ENCODE measurements at regions not wholly inside any gene's neighbourhood (a gene's known extent, or its start where the extent isn't known, plus 50 kb on each side); places are given as distances from the start of the nearest gene placed in this dataset.

DNA sequence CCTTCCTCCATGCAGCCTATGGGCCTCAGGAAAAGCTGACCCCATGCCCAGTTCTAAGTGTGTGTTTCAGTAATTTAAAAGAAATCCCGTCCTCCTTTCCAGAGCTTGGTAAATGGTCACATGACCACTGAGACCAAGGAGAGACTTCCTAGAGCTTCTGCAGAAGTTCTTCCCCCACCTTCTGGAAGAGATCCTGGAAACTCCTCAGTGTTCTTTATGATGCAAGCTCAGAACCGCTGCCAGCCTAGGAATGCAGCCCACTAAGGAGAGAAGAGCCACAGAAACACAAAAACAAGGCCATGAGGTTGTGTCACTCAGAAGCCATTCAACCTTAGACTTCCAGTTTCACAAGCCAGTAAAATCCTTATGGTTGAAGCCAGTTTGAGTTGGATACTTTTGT, 348.4 kb downstream of the TPBG start:
- DNase-seq (ENCODE audit: extremely low spot score, insufficient read length, low read depth) = no peak
- FAIRE-seq = no peak

DNA sequence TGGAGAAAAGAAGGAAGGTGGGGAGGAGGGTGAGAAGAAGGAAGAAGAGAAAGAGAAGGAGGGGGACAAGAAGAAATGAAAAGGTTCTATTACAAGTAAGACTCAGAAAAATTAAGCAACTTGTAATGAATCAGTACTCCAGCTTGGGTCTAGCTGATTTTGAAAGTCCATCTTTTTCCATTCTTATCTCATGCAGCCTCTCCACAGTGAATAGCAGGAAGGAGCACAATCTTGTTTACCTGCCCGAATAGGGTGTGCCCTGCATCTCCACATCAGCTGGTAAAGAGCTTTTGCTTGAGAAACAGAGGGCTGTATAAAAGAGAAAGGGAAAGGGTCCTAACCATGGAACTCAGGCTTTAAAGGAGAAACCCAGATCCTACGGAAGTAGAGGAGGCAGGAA, 348.8 kb downstream of the TPBG start:
- no peak for FAIRE-seq
- no peak for DNase-seq (ENCODE audit: extremely low spot score, insufficient read length, low read depth)

DNA sequence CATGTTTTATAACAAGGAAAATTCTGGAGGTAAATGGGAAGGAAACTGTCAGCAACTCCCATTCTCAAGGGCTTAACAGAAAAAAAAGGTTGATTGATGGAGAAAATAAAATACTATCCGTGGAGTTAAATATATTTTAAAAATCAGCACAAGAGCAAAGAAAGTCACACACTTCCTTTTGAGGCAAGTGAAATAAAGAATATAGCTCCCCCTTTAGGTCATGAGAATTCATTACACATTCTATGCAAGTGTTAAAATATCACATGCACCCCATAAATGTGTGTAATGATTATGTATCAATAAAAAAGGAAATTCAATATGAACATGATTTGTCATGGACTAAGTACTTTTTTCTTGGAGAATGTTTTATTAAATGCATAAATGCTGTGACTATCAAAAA, 349.2 kb downstream of the TPBG start:
- FAIRE-seq = no peak
- peak; percentile 2 for DNase-seq (ENCODE audit: extremely low spot score, insufficient read length, low read depth)

DNA sequence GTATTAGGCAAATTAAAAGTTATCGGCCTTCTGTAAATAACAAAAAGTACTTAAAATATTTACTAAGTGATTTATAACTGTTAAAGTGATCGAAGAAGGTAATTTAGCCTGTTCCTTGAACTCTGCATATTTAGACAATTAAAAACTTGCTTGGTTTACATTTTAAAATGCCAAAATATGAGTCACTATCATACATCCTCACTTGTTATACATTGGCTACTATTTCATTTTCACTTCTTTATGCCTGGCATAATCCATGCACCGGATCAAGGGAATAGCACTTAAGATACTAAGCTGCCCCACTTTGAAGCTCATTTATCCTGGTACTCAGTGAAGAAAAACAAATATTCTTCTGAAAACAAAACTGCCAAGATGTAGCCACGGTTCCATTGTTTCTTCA, 344.6 kb downstream of the UBE3D start:
- FAIRE-seq (no peak), DNase-seq (ENCODE audit: extremely low spot score, insufficient read length, low read depth) (no peak)

DNA sequence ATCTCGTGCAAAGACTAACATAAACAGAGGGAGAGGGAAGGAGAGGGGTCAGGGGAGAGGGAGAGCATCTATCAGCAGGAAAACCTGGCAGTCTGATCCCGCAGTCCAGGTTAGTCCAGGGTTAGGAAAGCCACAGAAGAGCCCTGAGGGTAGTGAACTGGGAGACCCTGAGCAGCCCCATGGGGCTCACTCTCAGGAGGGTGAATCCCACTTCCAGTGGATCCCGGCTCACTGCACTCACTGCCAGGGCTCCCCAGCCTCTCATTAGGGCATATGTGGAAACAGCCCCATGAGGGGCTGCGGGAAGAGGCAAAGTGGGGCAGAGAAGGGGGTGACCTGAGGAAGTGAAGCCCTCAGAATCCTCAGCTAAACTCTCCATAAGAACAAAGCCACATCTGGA, 329.9 kb downstream of the UBE3D start:
- FAIRE-seq = no peak

DNA sequence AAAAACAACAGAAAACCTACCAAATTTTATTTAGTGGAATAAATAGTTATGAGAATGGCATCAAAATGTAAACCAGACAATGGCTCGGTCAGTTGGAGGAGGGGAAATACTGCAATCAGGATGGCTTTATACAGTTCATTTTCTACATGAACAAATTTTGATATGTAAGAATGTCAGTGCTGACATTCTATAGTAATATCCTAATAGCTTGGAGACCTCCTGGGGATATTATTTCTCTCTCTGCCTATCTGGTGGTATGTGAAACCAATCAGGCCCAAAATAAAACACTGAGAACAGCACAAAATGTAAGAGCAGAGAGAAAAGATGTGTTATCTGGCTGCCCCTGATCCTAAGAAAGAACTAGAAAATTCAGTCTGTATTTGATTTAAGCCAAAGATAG, 327.7 kb downstream of the UBE3D start:
- FAIRE-seq (no peak), DNase-seq (ENCODE audit: extremely low spot score, insufficient read length, low read depth) (no peak)

More for the DNA sequence above, 329.9 kb downstream of the UBE3D start:
- no peak for DNase-seq (ENCODE audit: extremely low spot score, insufficient read length, low read depth)

DNA sequence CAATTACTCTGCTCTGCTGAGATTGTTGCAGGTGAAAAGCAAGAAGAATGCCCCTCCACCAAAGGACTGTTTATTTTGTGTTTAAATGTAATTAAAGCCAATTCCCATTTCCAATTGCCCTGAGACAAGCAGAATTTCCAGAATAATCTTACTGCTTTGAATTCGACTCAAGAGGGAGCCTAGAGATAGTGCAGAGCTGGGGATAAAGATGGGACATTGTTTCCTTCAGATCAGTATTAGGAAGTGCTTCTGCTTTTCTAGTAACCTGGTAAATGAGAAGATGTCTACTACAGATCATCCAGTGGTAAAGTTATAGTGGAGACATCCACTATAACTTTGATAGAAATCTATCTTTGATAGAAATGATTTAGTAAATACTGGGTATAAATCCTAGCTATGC, 326.9 kb downstream of the UBE3D start:
- FAIRE-seq (no peak), DNase-seq (ENCODE audit: extremely low spot score, insufficient read length, low read depth) (no peak)

DNA sequence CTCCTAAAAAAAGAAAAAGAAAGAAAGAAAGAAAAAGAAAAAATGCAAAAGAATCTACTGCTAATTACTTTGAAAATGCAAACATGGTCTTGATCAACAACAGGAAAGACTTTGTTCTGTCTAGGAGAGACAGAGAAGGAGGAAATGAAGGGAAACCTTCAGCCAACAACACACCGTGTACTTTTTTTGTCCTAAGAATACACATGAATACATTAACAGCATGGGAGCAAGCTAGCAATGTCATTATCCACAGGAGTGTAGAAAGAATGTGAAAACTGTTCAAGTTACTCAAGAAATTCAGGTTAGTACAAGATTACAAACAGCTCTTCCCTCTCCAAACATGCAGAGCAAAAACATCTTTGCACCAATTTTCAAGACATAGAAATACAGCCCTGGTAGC, 326.3 kb downstream of the UBE3D start:
- FAIRE-seq = no peak

DNA sequence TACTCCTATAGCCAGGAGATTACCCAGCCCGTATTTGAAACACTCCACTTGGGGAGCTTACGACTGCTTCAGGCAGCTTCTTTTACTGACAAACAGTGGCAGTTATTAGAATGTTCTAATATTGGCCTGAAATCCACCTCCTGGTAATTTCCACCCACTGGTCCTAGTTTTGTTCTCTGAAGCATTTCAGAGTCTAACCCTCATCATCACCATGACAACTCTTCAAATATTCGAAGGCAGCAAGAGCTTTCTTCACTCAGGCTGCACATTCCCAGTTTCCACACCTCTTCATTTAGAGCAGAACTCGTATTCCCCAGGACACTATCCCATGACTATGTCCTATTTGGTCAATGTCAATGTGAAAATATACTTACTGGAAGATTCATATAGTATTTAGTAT, 325.6 kb downstream of the UBE3D start:
- DNase-seq (ENCODE audit: extremely low spot score, insufficient read length, low read depth) (no peak), FAIRE-seq (no peak)

More for the DNA sequence above, 326.3 kb downstream of the UBE3D start:
- no peak for DNase-seq (ENCODE audit: extremely low spot score, insufficient read length, low read depth)

DNA sequence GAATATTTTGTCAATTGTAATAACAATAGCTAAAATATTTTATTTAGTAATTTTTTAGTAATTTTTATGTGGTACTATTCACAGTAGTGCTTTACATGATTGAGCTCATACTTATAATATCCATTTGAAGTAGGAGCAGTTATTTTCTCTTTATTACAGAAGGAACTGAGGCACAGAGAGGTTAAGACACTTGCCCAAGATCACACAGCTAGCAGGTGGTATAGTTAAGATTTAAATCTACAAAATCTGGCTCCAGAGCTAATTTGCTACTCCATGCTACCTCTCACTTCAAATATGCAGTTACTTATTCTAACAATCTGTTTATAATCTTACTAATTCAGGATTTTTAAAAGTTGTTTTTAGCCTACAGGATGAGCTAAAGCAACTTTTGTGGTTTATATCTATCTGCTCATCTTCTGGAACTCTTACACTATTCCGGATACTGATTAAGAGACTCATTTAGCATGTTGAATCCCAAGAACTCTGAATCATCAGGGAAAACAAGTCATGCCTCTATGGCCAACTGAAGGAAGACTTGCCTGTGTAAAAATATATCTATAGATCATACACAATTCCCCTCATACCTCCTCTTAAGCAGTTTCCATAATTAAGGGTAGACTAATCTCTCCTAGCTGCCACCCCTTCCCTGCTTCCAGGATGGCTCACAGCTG, 324.2 kb downstream of the UBE3D start:
- DNase-seq (ENCODE audit: extremely low spot score, insufficient read length, low read depth) (no peak), FAIRE-seq (no peak)

DNA sequence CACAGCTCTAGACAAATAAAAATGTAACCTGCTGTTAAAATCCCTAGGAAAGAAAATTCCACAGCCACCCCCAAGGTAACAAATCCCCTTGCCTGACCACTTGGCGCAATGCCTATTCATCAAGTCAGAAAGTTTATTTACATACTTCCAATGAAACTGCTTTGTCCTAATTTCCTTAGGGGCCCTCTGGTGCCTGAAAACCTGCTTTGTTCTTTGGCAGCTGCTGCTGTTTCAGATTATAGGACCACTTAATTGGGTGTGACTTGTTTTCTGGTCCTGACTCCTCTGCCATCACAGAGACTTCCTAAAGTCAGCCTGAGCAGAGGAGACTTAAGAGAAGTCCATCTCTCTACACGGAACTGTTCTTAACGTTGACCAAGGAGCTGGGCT, 323.6 kb downstream of the UBE3D start:
- DNase-seq (ENCODE audit: extremely low spot score, insufficient read length, low read depth) (no peak), FAIRE-seq (no peak)

DNA sequence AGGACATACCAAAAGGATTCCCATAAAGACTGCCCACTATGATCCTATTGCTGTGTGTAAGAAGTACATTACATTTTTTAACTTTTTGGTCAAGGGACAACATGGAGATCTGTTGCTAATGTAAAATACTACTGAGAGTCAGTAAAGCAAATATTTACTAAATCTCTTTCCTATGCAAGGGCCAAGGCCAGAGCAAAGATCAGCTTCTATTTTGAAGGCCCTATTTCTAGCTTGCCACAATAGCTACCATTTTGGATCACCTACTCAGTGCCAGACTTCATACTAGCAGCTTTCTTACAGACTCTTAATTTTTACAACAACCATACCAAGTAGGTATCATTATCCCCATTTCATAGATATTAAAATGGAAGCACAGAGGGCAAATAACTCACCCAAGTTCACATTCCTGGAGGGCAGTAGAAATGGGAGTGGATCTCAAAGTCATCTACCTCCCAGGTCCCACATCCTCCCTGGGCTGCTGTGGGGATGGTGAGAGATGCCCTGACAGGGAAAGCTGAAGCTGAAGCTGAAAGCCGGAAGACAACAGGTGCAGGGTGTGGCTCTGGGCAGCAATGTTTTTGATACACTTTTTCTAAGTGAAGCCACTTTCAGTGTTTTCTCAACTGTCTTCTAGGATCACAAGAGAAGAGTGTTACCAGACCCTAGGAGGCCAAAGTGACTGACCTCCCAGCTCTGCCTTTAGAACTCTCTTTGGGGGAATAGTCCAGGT, 321.2 kb downstream of the UBE3D start:
- no peak for DNase-seq (ENCODE audit: extremely low spot score, insufficient read length, low read depth)
- FAIRE-seq = no peak

DNA sequence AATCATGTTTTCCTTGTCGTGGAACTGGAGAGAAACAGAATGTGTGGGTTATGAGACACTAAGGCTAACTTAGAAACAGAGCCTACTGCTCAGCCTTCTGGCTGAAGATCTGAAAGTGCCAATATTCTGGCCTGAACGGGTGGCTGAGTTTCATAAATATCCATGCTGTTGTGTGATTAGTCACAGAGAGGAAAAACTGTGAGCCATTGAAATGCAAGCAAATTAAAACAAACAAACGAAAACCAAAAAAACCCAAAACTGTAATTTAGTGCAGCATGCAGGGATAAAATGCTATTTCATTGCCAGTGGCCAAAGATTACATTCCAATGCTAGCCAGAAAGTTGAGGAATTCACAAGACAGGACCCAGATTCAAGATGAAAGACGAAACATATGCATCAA, 315.1 kb downstream of the UBE3D start:
- FAIRE-seq (no peak), DNase-seq (ENCODE audit: extremely low spot score, insufficient read length, low read depth) (no peak)

DNA sequence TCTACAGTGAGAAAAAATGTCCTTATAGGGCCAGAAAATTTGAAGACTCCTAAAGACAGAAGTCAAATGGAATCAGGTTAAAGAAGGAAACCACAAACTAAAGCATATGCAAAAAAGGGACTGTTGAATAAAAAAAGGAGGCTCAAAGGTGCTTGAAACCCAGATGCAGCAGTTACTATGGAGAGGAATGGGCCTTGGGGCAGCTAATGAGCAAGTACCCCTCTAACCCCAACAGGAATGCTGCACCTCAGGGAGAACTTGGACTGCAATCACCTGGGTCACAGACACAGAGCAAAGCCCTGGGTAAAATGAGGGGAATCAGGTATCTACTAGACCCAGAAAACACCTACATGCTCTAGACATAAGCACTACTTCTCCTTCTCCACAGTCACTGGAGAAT, 313.9 kb downstream of the UBE3D start:
- no peak for FAIRE-seq
- no peak for DNase-seq (ENCODE audit: extremely low spot score, insufficient read length, low read depth)

DNA sequence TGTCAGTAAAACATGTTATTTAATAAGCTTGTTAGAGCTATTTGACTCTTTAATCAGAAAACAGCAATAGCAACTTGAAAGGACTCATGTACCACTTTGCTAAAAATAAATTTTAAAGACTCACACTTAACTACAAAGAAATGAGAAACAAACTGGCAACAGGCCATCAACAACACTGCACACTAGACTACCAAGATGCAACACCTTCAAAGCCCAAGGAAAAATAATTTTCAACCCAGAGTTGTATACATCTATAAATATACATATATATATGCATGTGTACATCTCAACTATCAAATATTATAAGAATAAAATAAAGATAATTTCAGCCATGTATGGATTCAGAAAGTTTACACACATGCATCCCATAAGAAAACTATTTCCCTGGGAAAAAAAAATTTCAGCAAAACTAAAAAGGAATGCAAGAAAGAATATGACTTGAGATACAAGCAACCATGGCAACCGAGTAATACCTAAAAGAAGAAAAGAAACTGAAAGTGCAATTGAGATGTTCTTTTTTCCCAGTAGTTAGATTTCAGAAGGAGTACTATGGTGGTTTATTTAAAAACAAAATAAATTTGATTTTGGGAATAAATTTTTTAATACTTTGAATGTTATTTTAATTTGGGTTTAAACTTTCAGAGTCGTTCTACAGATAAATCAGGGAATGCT, 303.8 kb downstream of the UBE3D start:
- FAIRE-seq = no peak

DNA sequence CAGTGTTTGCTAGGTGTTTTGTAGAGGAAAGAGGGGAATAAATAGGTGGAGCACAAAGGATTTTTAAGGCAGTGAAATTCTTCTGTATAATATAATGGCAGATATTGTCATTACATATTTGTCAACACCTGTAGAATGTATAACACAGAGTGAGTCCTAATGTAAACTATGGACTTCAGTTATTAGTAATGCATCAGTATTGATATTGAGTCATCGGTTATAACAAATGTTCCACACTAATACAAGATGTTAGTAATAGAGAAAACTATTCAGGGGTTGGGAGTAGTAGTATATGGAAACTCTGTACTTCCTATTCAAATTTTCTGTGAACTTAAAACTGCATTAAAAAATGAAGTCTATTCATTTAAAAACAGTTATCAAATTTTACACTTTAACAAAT, 299.2 kb downstream of the UBE3D start:
- DNase-seq (ENCODE audit: extremely low spot score, insufficient read length, low read depth) (no peak), FAIRE-seq (no peak)

More for the DNA sequence above, 303.8 kb downstream of the UBE3D start:
- DNase-seq (ENCODE audit: extremely low spot score, insufficient read length, low read depth) = no peak

DNA sequence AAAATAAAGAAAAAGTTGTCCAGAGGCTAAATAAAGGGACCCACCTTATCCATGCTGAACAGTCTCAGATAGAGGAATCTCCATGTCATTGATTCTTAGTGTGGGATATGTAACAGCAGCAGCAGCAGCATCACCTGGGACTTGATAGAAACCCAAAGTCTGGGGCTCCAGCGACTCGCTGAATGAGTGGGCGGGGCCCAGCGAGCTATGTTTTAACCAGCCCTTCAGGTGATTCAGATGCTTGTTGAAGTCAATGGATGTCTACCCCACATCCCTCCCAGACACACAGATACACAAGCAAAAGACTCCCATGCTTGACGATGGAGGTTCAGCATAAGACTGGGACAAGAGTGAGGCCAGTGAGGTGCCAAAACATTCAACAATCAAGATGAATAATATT, 298.6 kb downstream of the UBE3D start:
- no peak for FAIRE-seq

DNA sequence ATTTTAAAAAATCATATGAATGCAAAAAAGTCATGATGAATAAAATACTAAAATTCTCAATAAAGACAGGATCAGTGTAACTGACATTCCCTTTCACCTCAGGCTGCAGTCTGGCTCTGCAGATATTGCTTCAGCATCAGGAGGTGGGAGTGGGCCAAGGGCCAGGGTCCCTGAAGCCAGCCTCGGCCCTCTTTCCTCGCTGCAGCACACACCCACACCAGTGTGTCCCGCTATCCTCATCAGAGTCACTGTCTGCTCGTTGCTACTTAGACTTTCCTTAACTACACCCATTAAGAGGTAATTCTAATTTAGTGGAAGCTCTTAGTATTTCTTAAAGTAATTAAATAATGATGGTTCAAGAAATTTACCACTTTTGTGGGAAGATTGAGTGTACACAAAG, 298.2 kb downstream of the UBE3D start:
- FAIRE-seq = no peak

More for the DNA sequence above, 298.6 kb downstream of the UBE3D start:
- DNase-seq (ENCODE audit: extremely low spot score, insufficient read length, low read depth) = no peak

DNA sequence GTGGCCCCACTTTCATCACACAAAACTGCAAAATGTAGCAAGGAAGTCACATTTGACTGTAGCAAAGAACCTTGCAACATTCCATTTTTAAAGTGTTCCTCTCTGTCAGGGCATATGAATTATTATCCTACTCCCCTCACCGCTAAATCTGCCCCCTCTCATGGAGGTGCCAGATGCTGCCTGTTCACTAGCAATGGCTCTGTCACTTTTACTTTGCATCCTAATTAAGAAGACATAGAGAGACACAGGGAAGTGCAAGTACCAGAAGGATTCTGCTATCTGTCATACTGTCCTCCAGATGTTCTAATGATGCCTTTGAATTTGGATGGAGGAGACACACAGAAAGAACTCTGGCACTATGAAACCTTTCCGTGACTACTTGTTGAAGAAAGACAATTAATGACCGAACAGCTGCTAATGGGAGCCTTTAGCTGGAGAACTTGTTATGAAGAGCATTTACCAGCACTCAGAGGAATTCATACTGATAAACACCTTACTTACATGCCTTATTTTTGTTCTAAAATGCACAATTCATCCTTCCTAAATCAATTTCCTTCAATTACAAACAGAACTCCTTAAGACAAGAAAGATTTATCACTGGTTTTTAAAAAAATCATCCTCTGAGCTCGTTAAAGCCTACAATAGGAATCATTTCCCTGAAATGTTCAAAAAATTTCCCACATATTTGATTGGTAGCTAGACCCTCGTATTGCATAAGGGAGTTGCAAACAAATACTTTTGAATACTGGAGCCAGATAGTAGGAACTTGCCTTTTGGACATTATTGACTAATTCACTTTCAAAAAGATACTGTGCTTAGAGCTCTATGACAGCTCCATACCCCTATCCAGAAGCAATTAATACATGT, 292.6 kb downstream of the UBE3D start:
- FAIRE-seq = no peak
- DNase-seq (ENCODE audit: extremely low spot score, insufficient read length, low read depth) = no peak

More for the DNA sequence above, 298.2 kb downstream of the UBE3D start:
- no peak for DNase-seq (ENCODE audit: extremely low spot score, insufficient read length, low read depth)

DNA sequence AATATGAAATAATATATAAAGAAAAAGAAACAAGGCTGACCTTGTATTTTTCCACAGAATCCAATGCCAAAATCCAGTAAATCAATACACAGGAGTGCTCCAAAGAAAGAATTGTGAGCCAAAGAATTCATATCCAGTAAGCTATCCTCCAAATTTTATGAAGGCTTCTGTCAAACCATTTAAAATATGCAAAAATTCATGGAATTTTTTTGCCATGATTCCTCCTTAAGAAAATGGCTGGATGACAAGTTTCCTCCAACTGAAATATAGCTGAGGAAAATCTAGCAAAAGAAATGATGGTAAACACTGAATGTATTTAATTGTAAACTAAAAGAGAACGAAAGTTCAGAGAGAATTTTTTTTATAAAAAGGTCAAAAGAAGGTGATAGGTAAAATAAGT, 290.3 kb downstream of the UBE3D start:
- DNase-seq (ENCODE audit: extremely low spot score, insufficient read length, low read depth) = no peak
- no peak for FAIRE-seq

All from GM18507 (cell line).